ENCODE measurements at regions not wholly inside any gene's neighbourhood (a gene's known extent, or its start where the extent isn't known, plus 50 kb on each side); places are given as distances from the start of the nearest gene placed in this dataset.

DNA sequence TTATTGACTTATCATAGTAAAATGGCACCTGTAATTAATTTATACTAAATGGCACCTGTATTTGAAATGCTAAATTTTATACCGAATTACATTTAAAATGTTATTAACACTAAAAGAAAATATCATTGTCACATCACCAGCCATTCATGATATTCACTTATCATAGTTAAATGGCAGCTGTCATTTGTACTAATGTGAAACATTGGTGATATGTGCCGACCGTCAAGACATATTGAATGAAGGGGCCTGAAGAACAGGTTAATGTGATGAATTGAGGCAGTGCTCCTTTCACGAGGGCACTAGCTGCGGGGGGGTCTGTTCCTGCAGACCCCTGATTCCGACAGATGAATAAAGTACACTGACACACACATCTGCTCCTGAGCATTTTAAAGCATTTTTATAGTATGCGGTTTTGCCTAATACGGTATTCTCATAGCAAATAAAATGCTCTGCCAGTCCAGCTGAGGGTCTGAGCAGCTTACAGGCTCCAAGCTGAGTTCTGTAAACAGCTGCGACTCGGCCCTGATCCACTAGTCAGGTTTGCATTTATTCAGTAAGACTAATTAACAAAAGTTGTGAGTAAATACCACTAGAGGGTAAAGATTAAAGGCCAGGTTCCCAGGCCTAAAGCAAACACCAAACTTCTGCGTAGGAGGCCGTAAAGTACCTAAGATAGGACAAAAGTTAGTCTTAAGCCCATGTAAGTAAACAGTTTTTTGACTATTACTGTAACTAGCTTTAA, 593.4 kb upstream of the NETO1 start:
- TF ChIP-seq, protein P1, sequence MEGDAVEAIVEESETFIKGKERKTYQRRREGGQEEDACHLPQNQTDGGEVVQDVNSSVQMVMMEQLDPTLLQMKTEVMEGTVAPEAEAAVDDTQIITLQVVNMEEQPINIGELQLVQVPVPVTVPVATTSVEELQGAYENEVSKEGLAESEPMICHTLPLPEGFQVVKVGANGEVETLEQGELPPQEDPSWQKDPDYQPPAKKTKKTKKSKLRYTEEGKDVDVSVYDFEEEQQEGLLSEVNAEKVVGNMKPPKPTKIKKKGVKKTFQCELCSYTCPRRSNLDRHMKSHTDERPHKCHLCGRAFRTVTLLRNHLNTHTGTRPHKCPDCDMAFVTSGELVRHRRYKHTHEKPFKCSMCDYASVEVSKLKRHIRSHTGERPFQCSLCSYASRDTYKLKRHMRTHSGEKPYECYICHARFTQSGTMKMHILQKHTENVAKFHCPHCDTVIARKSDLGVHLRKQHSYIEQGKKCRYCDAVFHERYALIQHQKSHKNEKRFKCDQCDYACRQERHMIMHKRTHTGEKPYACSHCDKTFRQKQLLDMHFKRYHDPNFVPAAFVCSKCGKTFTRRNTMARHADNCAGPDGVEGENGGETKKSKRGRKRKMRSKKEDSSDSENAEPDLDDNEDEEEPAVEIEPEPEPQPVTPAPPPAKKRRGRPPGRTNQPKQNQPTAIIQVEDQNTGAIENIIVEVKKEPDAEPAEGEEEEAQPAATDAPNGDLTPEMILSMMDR (IDR thresholded peaks at IDR 0.05 in 2 of 3, conservative IDR thresholded peaks at IDR 0.05 in 1 of 3; ENCODE audit: control insufficient read depth in 2 of 3, extremely low read depth in 1 of 3, insufficient read depth in 1 of 3, low read depth in 3 of 3, low read length in 3 of 3), result no peak
- TF ChIP-seq HDAC6 (IDR thresholded peaks at IDR 0.05; ENCODE audit: unreplicated experiment), result no peak
- TF ChIP-seq CHD2 (IDR thresholded peaks at IDR 0.05; ENCODE audit: borderline replicate concordance, low read depth, low read length), result no peak
- TF ChIP-seq RELA (IDR thresholded peaks at IDR 0.05; ENCODE audit: borderline replicate concordance, partially characterized antibody), result no peak
- no peak for TF ChIP-seq ZNF384 (IDR thresholded peaks at IDR 0.05; ENCODE audit: borderline replicate concordance, low read depth, low read length)
- TF ChIP-seq CEBPB (IDR thresholded peaks at IDR 0.05; ENCODE audit: borderline replicate concordance in 1 of 2, low read depth in 2 of 2, low read length in 2 of 2), result no peak
- TF ChIP-seq CHD1 (IDR thresholded peaks at IDR 0.05; ENCODE audit: low read depth, low read length), result no peak
- TF ChIP-seq, protein P2, sequence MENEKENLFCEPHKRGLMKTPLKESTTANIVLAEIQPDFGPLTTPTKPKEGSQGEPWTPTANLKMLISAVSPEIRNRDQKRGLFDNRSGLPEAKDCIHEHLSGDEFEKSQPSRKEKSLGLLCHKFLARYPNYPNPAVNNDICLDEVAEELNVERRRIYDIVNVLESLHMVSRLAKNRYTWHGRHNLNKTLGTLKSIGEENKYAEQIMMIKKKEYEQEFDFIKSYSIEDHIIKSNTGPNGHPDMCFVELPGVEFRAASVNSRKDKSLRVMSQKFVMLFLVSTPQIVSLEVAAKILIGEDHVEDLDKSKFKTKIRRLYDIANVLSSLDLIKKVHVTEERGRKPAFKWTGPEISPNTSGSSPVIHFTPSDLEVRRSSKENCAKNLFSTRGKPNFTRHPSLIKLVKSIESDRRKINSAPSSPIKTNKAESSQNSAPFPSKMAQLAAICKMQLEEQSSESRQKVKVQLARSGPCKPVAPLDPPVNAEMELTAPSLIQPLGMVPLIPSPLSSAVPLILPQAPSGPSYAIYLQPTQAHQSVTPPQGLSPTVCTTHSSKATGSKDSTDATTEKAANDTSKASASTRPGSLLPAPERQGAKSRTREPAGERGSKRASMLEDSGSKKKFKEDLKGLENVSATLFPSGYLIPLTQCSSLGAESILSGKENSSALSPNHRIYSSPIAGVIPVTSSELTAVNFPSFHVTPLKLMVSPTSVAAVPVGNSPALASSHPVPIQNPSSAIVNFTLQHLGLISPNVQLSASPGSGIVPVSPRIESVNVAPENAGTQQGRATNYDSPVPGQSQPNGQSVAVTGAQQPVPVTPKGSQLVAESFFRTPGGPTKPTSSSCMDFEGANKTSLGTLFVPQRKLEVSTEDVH (IDR thresholded peaks at IDR 0.05; ENCODE audit: low read depth, partially characterized antibody), result no peak
- TF ChIP-seq NFYB (IDR thresholded peaks at IDR 0.05; ENCODE audit: insufficient read depth, low read depth, low read length), result no peak
- TF ChIP-seq EP300 (IDR thresholded peaks at IDR 0.05; ENCODE audit: borderline replicate concordance in 1 of 2, control insufficient read depth in 1 of 2, low read depth in 2 of 2, low read length in 2 of 2), result no peak
- TF ChIP-seq EGR1 (IDR thresholded peaks at IDR 0.05; ENCODE audit: borderline replicate concordance in 1 of 2, low read depth in 2 of 2, low read length in 2 of 2), result no peak
- no peak for TF ChIP-seq CREM (IDR thresholded peaks at IDR 0.05; ENCODE audit: low read depth)
